ENCODE measurements at regions not wholly inside any gene's neighbourhood (a gene's known extent, or its start where the extent isn't known, plus 50 kb on each side); places are given as distances from the start of the nearest gene placed in this dataset.

DNA sequence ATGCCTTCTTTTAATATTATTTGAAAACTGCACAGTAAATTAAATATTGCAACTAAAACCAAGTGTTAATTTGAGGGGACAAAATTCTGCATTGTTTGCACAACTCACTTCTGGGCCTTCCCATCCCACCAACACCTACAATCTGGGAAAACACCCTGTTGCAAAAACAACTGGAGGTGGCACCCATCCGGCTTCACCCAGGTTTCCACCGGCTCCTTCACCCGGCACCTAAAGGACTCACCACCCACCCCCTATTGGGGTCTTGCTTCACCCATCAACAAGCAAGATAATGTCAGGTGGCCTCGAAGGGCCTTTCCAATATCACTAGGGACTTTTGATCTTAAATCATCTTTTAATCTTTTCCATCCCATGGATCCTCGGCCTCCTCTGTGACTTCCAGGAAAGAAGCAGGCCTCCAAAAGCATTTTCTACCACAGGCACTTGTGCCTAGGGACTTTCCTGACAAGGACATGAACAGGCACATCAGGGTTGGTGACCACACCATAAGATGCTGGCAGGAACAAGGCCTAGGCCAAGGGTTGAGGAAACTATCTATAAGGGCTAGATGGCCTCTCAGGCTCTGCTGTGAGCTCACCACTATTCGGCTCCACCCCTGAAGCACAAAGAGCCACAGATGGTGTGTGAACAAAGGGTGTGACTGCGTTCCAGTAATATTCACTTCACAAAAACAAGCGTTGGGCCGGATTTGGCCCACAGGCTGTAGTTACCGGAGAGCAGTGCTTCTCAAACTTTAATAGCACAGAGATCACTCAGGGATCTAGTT, 205.1 kb downstream of the AUH start:
- TF ChIP-seq, protein P1, sequence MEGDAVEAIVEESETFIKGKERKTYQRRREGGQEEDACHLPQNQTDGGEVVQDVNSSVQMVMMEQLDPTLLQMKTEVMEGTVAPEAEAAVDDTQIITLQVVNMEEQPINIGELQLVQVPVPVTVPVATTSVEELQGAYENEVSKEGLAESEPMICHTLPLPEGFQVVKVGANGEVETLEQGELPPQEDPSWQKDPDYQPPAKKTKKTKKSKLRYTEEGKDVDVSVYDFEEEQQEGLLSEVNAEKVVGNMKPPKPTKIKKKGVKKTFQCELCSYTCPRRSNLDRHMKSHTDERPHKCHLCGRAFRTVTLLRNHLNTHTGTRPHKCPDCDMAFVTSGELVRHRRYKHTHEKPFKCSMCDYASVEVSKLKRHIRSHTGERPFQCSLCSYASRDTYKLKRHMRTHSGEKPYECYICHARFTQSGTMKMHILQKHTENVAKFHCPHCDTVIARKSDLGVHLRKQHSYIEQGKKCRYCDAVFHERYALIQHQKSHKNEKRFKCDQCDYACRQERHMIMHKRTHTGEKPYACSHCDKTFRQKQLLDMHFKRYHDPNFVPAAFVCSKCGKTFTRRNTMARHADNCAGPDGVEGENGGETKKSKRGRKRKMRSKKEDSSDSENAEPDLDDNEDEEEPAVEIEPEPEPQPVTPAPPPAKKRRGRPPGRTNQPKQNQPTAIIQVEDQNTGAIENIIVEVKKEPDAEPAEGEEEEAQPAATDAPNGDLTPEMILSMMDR (IDR thresholded peaks at IDR 0.05): no peak
- TF ChIP-seq POLR2A (IDR thresholded peaks at IDR 0.05): no peak

All from esophagus squamous epithelium (tissue), 4 donors.